Inferior parietal cortex (tissue), 1 donor: ENCODE measurements at regions not wholly inside any gene's neighbourhood (a gene's known extent, or its start where the extent isn't known, plus 50 kb on each side); places are given as distances from the start of the nearest gene placed in this dataset.
"Not testable (repeated sequence)": the region's sequence is repeated elsewhere in the genome, so short reads cannot be mapped to it uniquely, and the experiment has no call there.

ENCODE experiments used
- DNase-seq: peaks from one replicate; pipeline ENCODE4 v3.0.0-alpha.2; 2016; ENCODE audit errors: extremely low spot score

DNA sequence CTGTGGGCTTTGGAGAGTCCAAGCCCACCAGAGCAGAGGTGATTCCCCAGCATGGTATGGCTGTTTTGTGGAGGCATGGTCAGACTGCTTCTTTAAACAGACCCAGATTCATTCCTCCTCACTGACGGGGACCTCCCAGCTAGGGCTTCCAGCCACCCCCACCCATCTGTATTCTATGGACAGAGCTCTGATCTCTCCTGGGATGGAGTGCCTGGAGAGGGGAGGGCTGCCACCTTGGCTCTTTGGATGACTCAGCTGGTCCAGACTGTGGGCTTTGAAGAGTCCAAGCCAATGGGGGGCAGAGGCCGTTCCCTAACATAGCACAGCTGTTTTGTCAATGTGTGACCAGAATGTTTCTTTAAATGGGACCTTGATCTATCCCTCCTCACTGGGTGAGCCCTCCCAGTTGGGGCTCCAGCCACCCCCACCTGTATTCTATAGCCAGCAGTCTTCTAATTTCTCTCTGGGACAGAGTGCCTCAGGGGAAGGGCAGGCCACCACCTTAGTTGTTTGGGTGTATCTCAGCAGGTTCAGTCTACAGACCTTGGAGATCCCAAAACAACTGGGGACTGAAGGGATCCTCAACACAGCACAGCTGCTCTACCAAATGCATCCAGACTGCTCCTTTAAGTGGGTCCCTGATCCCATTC is 122.0 kb upstream of the OSTN start:
- DNase-seq, result no peak

- DNase-seq, result no peak
These were observed 124.5 kb upstream of the OSTN start for GRCh38 chr3:191074511-191074910.

DNA sequence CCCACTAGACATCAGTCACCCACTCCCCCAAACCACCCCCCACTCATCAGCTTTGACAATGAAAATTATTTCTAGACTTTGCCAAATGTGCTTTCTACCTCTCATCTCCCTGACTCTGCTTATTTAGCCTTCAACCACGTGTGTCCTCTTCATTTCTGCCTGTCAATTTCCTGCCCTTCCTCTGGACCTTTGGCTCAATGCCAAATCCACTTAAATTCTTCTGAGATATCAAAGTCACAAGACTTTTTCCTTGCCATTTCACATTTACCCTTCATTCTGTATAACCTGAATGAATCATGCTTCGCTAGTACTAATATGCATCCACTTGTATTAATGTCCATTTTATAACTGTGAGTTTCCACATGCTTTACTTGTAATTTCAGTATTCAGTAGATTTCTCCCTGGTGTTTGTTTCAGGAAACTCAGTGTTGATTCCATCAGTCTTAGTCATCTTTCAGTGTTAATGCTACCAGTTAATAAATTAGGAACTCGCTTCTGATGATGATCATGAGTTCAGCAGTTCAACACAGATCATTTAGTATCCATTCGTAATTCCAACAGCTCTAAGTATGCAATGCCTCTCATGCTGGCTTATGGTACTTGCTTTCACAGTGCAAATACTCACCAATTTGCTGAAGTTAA is 128.2 kb upstream of the OSTN start:
- DNase-seq, result no peak

DNA sequence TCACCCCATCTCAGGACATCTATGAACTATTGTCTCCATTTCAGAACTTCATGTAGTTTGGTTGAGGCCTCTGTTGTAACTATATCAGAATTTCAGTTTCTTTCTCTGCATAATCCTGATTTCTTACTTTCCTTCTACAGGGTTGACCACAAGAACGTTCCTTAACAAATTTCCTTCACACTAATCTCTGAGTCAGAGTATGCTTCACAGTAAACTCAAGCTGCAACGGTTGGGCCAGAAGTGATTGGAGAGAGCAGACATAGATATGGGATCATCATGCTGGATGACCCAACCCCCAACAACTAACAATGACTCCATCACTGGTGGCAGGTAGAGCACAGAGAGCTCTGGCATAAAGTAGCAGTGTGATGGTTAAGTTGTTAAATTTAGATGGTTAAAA is 128.8 kb upstream of the OSTN start:
- no peak for DNase-seq

- no peak for DNase-seq
These were observed 129.9 kb upstream of the OSTN start for GRCh38 chr3:191068946-191069813.

DNA sequence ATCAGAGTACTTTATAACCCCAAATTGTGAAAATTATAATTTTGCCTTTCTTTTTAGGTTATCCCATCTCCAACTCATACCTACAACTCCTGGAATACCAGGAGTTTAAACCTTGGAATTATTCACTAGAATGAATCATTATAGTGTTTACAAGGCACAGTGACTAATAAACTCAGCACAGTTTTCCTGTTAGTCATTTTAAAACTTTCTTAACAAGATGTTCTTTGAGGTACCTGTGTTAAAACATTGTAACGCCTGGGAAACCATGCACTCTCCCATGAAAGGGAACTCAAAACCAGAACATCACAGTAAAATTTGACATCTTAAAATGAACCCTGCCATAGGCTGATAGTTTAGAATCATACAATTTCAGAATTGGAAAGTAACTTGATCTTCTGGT is 132.4 kb upstream of the OSTN start:
- no peak for DNase-seq

GRCh38 chr3:191065181-191065805 is 133.7 kb upstream of the OSTN start:
- no peak for DNase-seq

DNA sequence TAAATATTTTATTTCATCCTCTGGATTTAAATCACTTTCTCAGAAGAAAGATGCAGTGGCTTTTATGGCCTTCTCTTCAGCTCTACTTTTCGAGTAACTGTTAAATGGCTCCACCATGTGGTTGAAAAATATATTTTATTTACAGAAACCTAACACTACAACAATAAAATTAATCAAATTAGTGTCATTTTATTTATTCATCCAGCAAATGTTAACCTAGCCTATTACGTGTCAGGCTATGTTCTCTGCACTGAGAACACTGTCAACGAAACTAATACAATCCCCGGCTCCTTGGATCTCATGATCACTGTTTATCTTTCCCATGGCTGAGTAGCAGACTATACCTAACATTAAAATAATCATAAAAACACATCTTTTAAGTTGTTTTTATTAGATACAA is 148.0 kb upstream of the OSTN start:
- peak; percentile 72 for DNase-seq

DNA sequence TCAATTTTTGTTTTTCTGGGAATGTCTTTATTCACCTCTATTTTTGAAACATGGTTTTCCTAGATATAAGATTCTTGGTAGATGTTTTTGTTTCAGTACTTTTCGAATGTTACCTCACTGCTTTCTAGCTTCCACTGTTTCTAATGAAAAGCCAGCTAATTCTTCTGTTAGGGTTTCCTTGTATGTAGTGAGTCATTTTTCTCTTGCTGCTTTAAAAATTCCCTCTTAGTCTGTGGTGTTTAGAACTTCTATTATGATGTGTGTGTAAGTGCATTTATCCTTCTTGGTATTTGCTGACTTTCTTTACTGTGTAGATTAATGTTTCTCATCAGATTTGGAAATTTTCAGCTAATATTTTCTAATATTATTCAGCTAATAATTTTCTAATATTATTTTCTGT is 151.1 kb upstream of the OSTN start:
- no peak for DNase-seq

- DNase-seq, result no peak
These were observed 168.1 kb upstream of the OSTN start for GRCh38 chr3:191030929-191031328.

DNA sequence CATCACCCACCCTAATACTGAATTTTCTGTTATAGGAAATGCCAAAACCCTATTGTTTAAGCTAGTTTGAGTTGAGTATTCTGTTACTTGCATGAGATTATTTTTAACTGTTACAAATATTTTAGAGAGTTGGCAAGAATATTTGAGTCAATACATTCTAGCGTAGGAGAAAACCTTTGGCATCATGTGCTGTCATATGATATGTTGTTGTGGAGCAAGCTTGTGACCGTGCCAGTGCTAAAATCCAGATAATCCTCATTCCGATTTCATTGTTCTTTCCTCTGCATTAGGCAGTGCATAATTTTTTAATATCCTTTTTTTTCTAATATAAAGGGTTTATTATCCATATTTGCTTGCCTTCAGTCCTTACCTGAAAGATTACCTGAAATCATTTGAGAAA is 168.0 kb upstream of the GMNC start:
- no peak for DNase-seq

DNA sequence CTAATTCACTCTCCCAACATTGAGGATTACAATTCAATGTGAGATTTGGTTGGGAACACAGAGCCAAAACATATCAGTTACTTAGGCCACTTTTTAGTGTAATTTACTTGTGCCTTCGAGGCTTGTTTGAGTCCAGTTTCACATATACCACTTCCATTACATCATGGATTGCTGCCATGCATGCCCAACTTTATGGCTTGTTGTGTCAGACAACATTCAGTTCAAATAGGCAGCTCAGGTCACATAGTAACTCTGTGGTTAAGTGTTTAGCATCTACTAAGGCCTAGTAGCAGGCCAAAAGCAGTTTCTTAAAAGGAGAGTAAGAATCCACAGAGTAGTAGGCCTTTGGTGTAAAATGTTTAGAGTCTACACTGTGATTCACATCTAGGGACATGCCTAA is 164.3 kb upstream of the GMNC start:
- no peak for DNase-seq

GRCh38 chr3:191020730-191021396 is 158.4 kb upstream of the GMNC start:
- DNase-seq, result no peak

DNA sequence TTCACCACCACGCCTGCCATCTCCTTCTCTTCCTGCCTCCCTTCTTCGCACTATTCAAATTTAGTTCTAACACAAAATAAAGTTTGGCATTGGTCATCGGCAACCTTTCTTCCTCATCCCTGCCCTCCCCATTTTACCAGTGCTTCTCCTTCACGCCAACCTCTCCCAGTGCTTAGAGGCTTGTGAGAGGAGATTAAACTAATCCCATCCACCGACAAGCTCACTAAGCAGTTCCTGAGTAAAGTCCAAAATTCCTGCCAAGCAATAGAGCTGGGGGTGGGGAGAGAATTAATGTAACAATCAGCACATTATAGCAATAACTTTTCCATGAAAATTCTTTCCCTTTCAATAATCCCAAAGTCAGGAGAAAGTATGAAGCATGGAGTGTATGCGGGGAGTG is 157.4 kb upstream of the GMNC start:
- no peak for DNase-seq

DNA sequence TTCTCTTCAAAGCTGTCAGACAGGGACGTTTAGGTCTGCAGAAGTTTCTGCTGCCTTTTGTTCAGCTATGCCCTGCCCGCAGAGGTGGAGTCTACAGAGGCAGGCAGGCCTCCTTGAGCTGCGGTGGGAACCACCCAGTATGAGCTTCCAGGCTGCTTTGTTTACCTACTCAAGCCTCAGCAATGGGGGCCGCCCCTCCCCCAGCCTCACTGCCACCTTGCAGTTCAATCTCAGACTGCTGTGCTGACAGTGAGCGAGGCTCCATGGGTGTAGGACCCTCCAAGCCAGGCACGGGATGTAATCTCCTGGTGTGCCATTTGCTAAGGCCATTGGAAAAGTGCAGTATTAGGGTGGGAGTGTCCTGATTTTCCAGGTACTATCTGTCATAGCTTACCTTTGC is 153.5 kb upstream of the GMNC start:
- DNase-seq, result not testable (repeated sequence)

DNA sequence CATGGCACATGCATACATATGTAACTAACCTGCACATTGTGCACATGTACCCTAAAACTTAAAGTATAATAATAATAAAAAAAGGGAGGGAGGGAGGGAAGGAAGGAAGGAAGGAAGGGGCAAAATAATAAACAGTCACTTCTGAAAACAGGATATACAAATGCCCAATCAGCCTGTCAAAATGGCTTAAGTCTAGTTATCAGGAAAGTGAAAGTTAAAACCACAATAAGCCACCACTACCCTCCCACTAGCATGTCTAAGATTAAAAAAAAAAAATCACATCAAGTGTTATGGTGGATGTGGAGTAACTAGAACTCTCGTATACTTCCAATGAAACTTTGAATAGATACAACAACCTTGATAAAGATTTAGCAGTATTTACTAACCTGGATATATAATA is 145.6 kb upstream of the GMNC start:
- no peak for DNase-seq

DNA sequence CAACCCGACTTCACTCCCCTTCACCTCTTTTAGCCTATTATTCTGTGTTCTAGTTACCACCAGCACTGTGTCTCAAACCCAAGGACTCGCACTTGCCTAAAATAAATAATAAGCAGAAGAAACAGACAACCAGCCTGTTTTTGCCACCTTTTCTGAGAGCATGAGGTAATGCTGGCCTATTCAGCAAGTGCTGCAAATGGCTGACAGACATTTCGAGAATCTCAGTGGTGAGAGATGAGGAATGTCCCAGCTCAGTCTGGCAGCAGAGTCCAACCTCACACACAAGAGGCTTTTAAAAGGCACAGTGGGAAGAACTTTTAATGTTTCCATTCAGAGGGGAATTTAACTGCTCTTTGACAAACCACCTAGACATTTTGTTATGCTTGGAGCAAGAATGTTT is 143.3 kb upstream of the GMNC start:
- no peak for DNase-seq

GRCh38 chr3:191003742-191004141 is 141.2 kb upstream of the GMNC start:
- no peak for DNase-seq

DNA sequence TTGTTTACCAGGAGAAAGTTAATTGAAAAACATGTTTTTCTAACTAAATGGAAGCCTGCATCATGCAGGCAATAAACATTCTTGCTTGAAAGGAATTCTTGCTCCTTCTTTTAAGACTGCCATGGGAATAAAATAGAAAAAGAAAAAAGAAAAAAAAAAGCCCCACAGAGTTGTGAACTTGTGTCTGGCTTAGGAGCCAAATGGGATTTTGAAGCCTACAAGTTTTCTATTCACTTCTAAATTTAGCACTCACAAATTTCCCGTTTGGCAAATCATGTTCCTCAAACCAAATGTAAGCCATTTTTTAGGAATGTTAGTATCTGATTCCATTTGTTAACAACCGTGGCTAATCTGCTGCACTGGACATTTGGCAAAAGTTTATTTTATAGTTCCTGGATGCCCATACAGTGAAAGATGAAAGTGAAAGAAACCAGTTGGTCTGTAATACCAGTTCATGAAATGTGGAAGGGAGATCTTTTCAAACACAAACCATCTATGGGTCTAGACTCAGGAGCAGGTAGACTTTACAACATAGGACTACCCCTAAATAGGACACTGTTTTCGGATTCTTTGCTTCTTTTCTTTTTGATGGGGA is 133.8 kb upstream of the GMNC start:
- no peak for DNase-seq

DNA sequence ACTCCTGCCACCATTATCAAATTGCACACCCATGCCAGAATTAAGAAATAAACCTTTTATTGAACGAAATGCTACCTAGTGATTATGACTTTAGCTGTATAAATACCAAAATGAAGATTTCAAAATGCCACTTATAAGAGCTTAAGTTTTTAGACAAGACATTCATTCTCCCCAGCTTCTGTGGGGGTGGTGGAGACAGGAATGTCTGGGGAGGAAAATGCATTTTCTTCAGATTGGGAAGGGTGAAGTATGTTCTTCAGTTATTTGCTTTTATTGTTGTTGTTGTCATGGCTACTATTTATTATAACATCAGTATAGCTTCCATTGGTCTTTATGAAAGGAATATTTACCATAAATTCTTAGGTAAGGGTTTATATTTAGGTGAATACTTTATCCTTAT is 132.7 kb upstream of the GMNC start:
- DNase-seq, result no peak

GRCh38 chr3:190990898-190991297 is 128.4 kb upstream of the GMNC start:
- DNase-seq, result no peak

DNA sequence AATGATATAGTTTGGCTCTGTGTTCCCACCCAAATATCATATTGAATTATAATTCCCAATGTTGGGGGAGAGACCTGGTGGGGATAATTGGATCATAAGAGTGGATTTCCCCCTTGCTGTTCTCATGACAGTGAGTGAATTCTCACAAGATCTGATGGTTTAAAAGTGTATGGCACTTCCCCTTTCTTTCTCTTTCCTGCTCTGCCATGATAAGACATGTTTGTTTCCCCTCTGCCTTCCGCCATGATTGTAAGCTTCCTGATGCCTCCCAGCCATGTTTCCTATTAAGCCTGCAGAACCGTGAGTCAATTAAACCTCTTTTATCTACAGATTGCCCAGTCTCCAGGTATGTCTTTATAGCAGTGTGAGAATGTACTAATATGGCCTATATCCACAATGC is 126.7 kb upstream of the GMNC start:
- DNase-seq, result no peak
